ENCODE measurements at regions not wholly inside any gene's neighbourhood (a gene's known extent, or its start where the extent isn't known, plus 50 kb on each side); places are given as distances from the start of the nearest gene placed in this dataset.

GRCh38 chr10:44020322-44021111 lies 364.4 kb downstream of the CXCL12 start:
- TF ChIP-seq FOXP2 (optimal IDR thresholded peaks at IDR 0.05; ENCODE audit: borderline replicate concordance, extremely low read depth, extremely low read length, insufficient read depth) (no peak), REST (IDR thresholded peaks at IDR 0.05; ENCODE audit: insufficient read depth in 1 of 2, low read depth in 2 of 2, low read length in 2 of 2) (no peak), POLR2AphosphoS5 (IDR thresholded peaks at IDR 0.05; ENCODE audit: low read depth, low read length) (no peak), SIN3A (IDR thresholded peaks at IDR 0.05; ENCODE audit: borderline replicate concordance, insufficient read depth, low read length) (no peak)

GRCh38 chr10:44017483-44018145 lies 367.3 kb downstream of the CXCL12 start:
- TF ChIP-seq POLR2AphosphoS5 (IDR thresholded peaks at IDR 0.05; ENCODE audit: low read depth, low read length): no peak
- no peak for TF ChIP-seq SIN3A (IDR thresholded peaks at IDR 0.05; ENCODE audit: borderline replicate concordance, insufficient read depth, low read length)
- TF ChIP-seq REST (IDR thresholded peaks at IDR 0.05; ENCODE audit: insufficient read depth in 1 of 2, low read depth in 2 of 2, low read length in 2 of 2): no peak
- TF ChIP-seq FOXP2 (optimal IDR thresholded peaks at IDR 0.05; ENCODE audit: borderline replicate concordance, extremely low read depth, extremely low read length, insufficient read depth): no peak
- TF ChIP-seq TAF1 (IDR thresholded peaks at IDR 0.05; ENCODE audit: borderline replicate concordance, insufficient read depth, low read length): no peak

- TF ChIP-seq TAF1 (IDR thresholded peaks at IDR 0.05; ENCODE audit: borderline replicate concordance, insufficient read depth, low read length) (no peak), POLR2AphosphoS5 (IDR thresholded peaks at IDR 0.05; ENCODE audit: low read depth, low read length) (no peak), FOXP2 (optimal IDR thresholded peaks at IDR 0.05; ENCODE audit: borderline replicate concordance, extremely low read depth, extremely low read length, insufficient read depth) (no peak), SIN3A (IDR thresholded peaks at IDR 0.05; ENCODE audit: borderline replicate concordance, insufficient read depth, low read length) (no peak), REST (IDR thresholded peaks at IDR 0.05; ENCODE audit: insufficient read depth in 1 of 2, low read depth in 2 of 2, low read length in 2 of 2) (no peak)
These were observed 368.1 kb downstream of the CXCL12 start for GRCh38 chr10:44016589-44017482.

- no peak for TF ChIP-seq SIN3A (IDR thresholded peaks at IDR 0.05; ENCODE audit: borderline replicate concordance, insufficient read depth, low read length)
- no peak for TF ChIP-seq TAF1 (IDR thresholded peaks at IDR 0.05; ENCODE audit: borderline replicate concordance, insufficient read depth, low read length)
- no peak for TF ChIP-seq POLR2AphosphoS5 (IDR thresholded peaks at IDR 0.05; ENCODE audit: low read depth, low read length)
- TF ChIP-seq FOXP2 (optimal IDR thresholded peaks at IDR 0.05; ENCODE audit: borderline replicate concordance, extremely low read depth, extremely low read length, insufficient read depth): no peak
- no peak for TF ChIP-seq REST (IDR thresholded peaks at IDR 0.05; ENCODE audit: insufficient read depth in 1 of 2, low read depth in 2 of 2, low read length in 2 of 2)
These were observed 367.2 kb upstream of the ZNF32 start for GRCh38 chr10:44015702-44016500.
